HL-60 (cell line): ENCODE measurements at regions not wholly inside any gene's neighbourhood (a gene's known extent, or its start where the extent isn't known, plus 50 kb on each side); places are given as distances from the start of the nearest gene placed in this dataset.

ENCODE experiments used
- DNase-seq, 2 experiments: peaks; one replicate each; pipeline ENCODE4 v3.0.0-alpha.2; 2010 to 2020; ENCODE audit warnings: low read depth in 1 of 2, low spot score in 1 of 2
- H3K27ac ChIP-seq: fragments of 250-450 bp; sonication (Bioruptor Pico); replicated peaks from 2 replicates; pipeline ENCODE4 v1.5.1; 2020; ENCODE audit warnings: mild to moderate bottlenecking, moderate library complexity
- H3K27me3 ChIP-seq: fragments of 250-450 bp; sonication (Bioruptor Pico); 2 replicates; pipeline ENCODE4 v1.5.1; 2021; ENCODE audit warnings: mild to moderate bottlenecking, moderate library complexity; ENCODE audit not compliant: insufficient read depth, poor library complexity, severe bottlenecking
- H3K4me3 ChIP-seq: replicated peaks from 2 replicates; pipeline ENCODE4 v1.5.1; 2011; ENCODE audit warnings: mild to moderate bottlenecking, control low read depth, low read length; ENCODE audit not compliant: insufficient read depth
- GABPA ChIP-seq: IDR thresholded peaks from 2 replicates; pipeline ENCODE4 v1.6.1; 2012; ENCODE audit warnings: low read depth
- POLR2AphosphoS5 ChIP-seq: IDR thresholded peaks from 2 replicates; pipeline ENCODE4 v1.6.1; 2012; ENCODE audit warnings: low read depth
- SPI1 ChIP-seq: IDR thresholded peaks from 2 replicates; pipeline ENCODE4 v1.6.1; 2012; ENCODE audit warnings: low read depth, mild to moderate bottlenecking, borderline replicate concordance
- TF ChIP-seq, protein P1 (sequence below): IDR thresholded peaks from 2 replicates; pipeline ENCODE4 v1.6.1; 2012; ENCODE audit warnings: low read depth; ENCODE audit not compliant: insufficient replicate concordance
- TF ChIP-seq, protein P2 (sequence below): IDR thresholded peaks from one replicate; pipeline ENCODE4 v1.5.1; 2011; ENCODE audit warnings: low read length, control low read depth, inconsistent platforms; ENCODE audit not compliant: insufficient read depth

DNA sequence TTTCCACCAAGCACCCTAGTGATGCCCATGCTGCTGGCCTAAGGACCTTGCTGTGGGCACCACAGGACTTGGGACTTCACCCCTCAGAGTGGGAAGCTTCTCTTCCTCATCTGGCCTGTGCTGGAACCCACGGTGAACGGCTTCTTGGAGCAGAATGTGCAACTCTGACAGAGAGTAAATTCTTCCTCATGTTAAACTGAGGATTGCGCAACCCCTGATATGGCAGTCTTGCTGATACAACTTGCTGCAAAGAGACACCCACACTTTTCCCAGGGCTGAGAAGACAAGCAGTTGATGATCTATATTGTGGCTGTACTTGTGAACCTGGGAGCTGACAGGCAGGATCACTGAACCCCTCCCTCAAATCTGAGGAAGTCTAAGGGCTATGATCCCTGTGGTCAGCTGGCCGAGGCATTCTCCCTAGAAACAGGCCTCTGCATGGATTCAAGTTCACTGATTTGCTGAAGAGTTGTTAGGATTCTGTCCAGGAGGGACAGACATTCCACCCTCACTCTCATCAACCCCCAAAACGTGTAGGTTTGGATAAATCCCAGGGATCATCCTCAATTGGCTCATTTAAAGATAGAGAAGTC, 307.2 kb downstream of the MTRR start:
- Histone ChIP-seq H3K27me3 (no peaks in the 10 kb centered on the region), H3K27ac (no peak overlapping the region), H3K4me3 (no peak overlapping the region)
- DNase-seq: peak; percentile 35 to 67
- TF ChIP-seq, protein P1, sequence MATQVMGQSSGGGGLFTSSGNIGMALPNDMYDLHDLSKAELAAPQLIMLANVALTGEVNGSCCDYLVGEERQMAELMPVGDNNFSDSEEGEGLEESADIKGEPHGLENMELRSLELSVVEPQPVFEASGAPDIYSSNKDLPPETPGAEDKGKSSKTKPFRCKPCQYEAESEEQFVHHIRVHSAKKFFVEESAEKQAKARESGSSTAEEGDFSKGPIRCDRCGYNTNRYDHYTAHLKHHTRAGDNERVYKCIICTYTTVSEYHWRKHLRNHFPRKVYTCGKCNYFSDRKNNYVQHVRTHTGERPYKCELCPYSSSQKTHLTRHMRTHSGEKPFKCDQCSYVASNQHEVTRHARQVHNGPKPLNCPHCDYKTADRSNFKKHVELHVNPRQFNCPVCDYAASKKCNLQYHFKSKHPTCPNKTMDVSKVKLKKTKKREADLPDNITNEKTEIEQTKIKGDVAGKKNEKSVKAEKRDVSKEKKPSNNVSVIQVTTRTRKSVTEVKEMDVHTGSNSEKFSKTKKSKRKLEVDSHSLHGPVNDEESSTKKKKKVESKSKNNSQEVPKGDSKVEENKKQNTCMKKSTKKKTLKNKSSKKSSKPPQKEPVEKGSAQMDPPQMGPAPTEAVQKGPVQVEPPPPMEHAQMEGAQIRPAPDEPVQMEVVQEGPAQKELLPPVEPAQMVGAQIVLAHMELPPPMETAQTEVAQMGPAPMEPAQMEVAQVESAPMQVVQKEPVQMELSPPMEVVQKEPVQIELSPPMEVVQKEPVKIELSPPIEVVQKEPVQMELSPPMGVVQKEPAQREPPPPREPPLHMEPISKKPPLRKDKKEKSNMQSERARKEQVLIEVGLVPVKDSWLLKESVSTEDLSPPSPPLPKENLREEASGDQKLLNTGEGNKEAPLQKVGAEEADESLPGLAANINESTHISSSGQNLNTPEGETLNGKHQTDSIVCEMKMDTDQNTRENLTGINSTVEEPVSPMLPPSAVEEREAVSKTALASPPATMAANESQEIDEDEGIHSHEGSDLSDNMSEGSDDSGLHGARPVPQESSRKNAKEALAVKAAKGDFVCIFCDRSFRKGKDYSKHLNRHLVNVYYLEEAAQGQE: no peak
- TF ChIP-seq GABPA (no peak), SPI1 (no peak), POLR2AphosphoS5 (no peak)
- TF ChIP-seq, protein P2, sequence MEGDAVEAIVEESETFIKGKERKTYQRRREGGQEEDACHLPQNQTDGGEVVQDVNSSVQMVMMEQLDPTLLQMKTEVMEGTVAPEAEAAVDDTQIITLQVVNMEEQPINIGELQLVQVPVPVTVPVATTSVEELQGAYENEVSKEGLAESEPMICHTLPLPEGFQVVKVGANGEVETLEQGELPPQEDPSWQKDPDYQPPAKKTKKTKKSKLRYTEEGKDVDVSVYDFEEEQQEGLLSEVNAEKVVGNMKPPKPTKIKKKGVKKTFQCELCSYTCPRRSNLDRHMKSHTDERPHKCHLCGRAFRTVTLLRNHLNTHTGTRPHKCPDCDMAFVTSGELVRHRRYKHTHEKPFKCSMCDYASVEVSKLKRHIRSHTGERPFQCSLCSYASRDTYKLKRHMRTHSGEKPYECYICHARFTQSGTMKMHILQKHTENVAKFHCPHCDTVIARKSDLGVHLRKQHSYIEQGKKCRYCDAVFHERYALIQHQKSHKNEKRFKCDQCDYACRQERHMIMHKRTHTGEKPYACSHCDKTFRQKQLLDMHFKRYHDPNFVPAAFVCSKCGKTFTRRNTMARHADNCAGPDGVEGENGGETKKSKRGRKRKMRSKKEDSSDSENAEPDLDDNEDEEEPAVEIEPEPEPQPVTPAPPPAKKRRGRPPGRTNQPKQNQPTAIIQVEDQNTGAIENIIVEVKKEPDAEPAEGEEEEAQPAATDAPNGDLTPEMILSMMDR: no peak

DNA sequence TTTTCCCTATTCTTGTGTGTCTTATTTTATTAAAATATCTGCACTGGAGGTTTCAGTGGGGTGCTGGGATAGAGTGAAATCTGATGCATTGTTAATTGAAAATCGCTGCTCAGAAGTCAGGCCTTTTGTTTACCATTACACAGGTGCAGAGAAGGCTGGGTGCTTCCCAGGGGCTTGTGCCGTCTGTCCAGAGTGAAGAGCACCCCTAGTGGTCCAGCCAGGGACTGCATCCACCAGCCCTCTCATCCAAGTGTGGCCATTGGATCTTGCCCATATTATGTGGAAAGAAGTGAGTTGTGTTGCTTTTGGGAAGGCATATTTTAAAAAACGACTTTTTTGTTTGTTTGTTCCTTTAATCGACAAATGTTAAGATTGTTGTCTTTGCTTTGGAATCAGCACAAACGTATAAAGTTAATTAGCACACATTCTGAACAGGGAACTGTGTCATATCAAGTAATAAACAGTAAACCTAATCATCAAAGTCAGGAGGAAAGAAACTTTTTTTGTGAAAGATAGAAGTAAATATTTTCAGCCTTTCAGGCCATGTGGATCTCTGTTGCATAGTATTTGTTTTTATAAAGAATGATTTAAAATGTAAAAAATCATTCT, 315.6 kb downstream of the MTRR start:
- TF ChIP-seq POLR2AphosphoS5: no peak
- no peak for TF ChIP-seq SPI1
- TF ChIP-seq, protein P2: peak; percentile 64
- DNase-seq: peak in 1 of 2 experiments; percentile 41
- no peak overlapping the region for H3K4me3 ChIP-seq

GRCh38 chr5:8185852-8186251, 316.9 kb downstream of the MTRR start:
- Histone ChIP-seq H3K27me3 (no peaks in the 10 kb centered on the region), H3K27ac (no peak overlapping the region), H3K4me3 (no peak overlapping the region)
- no peak for DNase-seq
- no peak for TF ChIP-seq SPI1
- TF ChIP-seq, protein P1: no peak
- no peak for TF ChIP-seq POLR2AphosphoS5
- TF ChIP-seq, protein P2: no peak
- no peak for TF ChIP-seq GABPA

More for the DNA sequence above, 315.6 kb downstream of the MTRR start:
- Histone ChIP-seq H3K27me3 (no peaks in the 10 kb centered on the region), H3K27ac (no peak overlapping the region)
